Spleen (tissue), 7 donors: ENCODE measurements at regions not wholly inside any gene's neighbourhood (a gene's known extent, or its start where the extent isn't known, plus 50 kb on each side); places are given as distances from the start of the nearest gene placed in this dataset.

Experiments
- POLR2A ChIP-seq, 3 donors: fragments of 450-650 bp; IDR thresholded peaks; one replicate each; pipeline ENCODE4 v1.5.1; 2017; ENCODE audit warnings: antibody characterized with exemption in 3 of 3, mild to moderate bottlenecking in 1 of 3
- POLR2AphosphoS5 ChIP-seq, 3 donors: sonication (generic); formaldehyde crosslinking; IDR thresholded peaks; one replicate each; pipeline ENCODE4 v1.5.1; 2017; ENCODE audit warnings: antibody characterized with exemption in 3 of 3
- TF ChIP-seq, protein P1 (sequence below), 11 experiments: fragments of 200-600 bp in 7 of 11; fragments of 450-650 bp in 4 of 11; sonication (generic) in 4 of 11; IDR thresholded peaks in 8 of 11; conservative IDR thresholded peaks in 3 of 11; 1 replicate in 7 of 11; 2 replicates in 4 of 11; pipeline versions ENCODE4 v1.4.0 to v1.8.0; 2016 to 2021; ENCODE audit warnings: antibody characterized with exemption in 11 of 11, inconsistent platforms in 4 of 11, mild to moderate bottlenecking in 1 of 11
- donor health status: DM: no; HTN: no; CAD: no; lungs with moderate emphysema.
- donor health status: DM: no; HTN: no; CAD: no.
- donor health status: DM: no; HTN: no; CAD: no.

DNA sequence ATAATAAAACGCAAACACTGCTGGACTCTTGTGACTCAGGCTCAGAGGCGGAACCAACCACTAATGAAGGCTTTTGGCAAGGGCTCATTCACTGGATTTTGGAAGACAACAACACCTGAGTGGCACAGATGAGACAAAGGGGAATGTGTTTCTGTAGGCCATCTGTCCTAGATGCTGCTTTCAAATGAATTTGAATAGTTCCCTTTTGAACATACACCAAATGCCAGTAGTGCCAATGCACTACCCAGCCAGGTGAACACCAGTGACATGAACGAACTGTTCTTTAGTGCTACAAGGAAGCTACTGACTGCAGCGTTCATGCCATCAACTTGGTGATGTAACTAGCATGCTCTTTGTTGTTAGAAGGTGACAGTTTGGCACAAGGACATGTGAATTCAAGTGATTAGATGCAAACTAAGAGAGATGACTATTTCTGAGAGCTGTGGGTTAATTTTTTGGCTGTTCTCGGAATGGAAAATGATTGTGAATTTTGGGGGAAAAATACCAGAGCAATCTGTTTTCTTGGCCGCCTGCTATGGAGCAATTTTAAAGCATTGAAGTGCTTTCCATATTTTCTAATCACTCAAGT, 173.7 kb downstream of the SLC24A2 start:
- TF ChIP-seq, protein P1, sequence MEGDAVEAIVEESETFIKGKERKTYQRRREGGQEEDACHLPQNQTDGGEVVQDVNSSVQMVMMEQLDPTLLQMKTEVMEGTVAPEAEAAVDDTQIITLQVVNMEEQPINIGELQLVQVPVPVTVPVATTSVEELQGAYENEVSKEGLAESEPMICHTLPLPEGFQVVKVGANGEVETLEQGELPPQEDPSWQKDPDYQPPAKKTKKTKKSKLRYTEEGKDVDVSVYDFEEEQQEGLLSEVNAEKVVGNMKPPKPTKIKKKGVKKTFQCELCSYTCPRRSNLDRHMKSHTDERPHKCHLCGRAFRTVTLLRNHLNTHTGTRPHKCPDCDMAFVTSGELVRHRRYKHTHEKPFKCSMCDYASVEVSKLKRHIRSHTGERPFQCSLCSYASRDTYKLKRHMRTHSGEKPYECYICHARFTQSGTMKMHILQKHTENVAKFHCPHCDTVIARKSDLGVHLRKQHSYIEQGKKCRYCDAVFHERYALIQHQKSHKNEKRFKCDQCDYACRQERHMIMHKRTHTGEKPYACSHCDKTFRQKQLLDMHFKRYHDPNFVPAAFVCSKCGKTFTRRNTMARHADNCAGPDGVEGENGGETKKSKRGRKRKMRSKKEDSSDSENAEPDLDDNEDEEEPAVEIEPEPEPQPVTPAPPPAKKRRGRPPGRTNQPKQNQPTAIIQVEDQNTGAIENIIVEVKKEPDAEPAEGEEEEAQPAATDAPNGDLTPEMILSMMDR (IDR thresholded peaks at IDR 0.05 in 8 of 11, conservative IDR thresholded peaks at IDR 0.05 in 3 of 11): no peak
- no peak for TF ChIP-seq POLR2A (IDR thresholded peaks at IDR 0.05)
- TF ChIP-seq POLR2AphosphoS5 (IDR thresholded peaks at IDR 0.05): no peak
